IMR-90 (cell line): ENCODE measurements at regions not wholly inside any gene's neighbourhood (a gene's known extent, or its start where the extent isn't known, plus 50 kb on each side); places are given as distances from the start of the nearest gene placed in this dataset.

ENCODE experiments used
- ATAC-seq: fragments of 200-7000 bp; cut with Tn5 transposase; 2 replicates; pipeline ENCODE4 v1.9.1; 2020; ENCODE audit warnings: low read depth, mild to moderate bottlenecking, moderate library complexity
- BruUV-seq: library from RNA; stranded (reverse); fragments of 400-500 nt; replicated peaks from 2 replicates; lab custom pipeline; 2021; lab: Mats Ljungman, UMichigan
- CTCF ChIA-PET: fragments of 300-600 bp; formaldehyde crosslinking; extraction: SDS; loops from one replicate; lab custom pipeline; 2021; ENCODE audit warnings: antibody characterized with exemption; lab: Yijun Ruan, JAX
- POLR2A ChIA-PET: fragments of 300-600 bp; sonication (Branson Sonifier 250); formaldehyde crosslinking; loops from one replicate; lab custom pipeline; 2022; ENCODE audit warnings: antibody characterized with exemption; ENCODE audit not compliant: unreplicated experiment; lab: Charles Lee
- DNase-seq: peaks from one replicate; pipeline ENCODE4 v3.0.0; 2013
- H2AFZ ChIP-seq: replicated peaks from 2 replicates; pipeline ENCODE3; 2013; ENCODE audit warnings: low read length, mild to moderate bottlenecking; ENCODE audit not compliant: poor library complexity
- H2AK5ac ChIP-seq: 2 replicates; pipeline ENCODE4 v1.6.1; 2013; ENCODE audit warnings: low read depth, low read length, inconsistent platforms
- H2AK9ac ChIP-seq: replicated peaks from 2 replicates; pipeline ENCODE3; 2013; ENCODE audit warnings: mild to moderate bottlenecking, low read depth, low read length, moderate library complexity; ENCODE audit not compliant: poor library complexity
- H2BK120ac ChIP-seq: 2 replicates; pipeline ENCODE4 v1.6.1; 2013; ENCODE audit warnings: low read depth, low read length, inconsistent platforms
- H2BK15ac ChIP-seq: 3 replicates; pipeline ENCODE4 v1.6.1; 2013; ENCODE audit warnings: low read depth, low read length, inconsistent platforms
- H2BK20ac ChIP-seq: 2 replicates; pipeline ENCODE4 v1.6.1; 2013; ENCODE audit warnings: low read depth, mild to moderate bottlenecking, inconsistent platforms, low read length, moderate library complexity
- H2BK5ac ChIP-seq: 2 replicates; pipeline ENCODE4 v1.6.1; 2013; ENCODE audit warnings: mild to moderate bottlenecking, low read depth, low read length, inconsistent platforms; ENCODE audit not compliant: poor library complexity, severe bottlenecking
- H3K14ac ChIP-seq: replicated peaks from 2 replicates; pipeline ENCODE4 v1.6.1; 2013; ENCODE audit warnings: low read depth, low read length, inconsistent platforms
- H3K18ac ChIP-seq: 2 replicates; pipeline ENCODE4 v1.6.1; 2013; ENCODE audit warnings: low read depth, low read length, control low read depth
- H3K23ac ChIP-seq: 2 replicates; pipeline ENCODE4 v1.6.1; 2013; ENCODE audit warnings: low read depth, low read length, inconsistent platforms
- H3K27ac ChIP-seq: 2 replicates; pipeline ENCODE4 v1.5.1; 2013; ENCODE audit warnings: mild to moderate bottlenecking, control low read depth, low read length; ENCODE audit not compliant: insufficient read depth
- H3K27me3 ChIP-seq: 2 replicates; pipeline ENCODE4 v1.6.1; 2013; ENCODE audit warnings: low read length; ENCODE audit not compliant: control insufficient read depth, insufficient read depth
- H3K36me3 ChIP-seq: 2 replicates; pipeline ENCODE4 v1.6.1; 2013; ENCODE audit warnings: low read length, mixed read lengths; ENCODE audit not compliant: control insufficient read depth, insufficient read depth
- H3K4ac ChIP-seq: 2 replicates; pipeline ENCODE4 v1.6.1; 2013; ENCODE audit warnings: low read depth, low read length, inconsistent platforms
- H3K4me1 ChIP-seq: 2 replicates; pipeline ENCODE4 v1.6.1; 2013; ENCODE audit warnings: low read length, mixed read lengths; ENCODE audit not compliant: control insufficient read depth, insufficient read depth
- H3K4me2 ChIP-seq: 2 replicates; pipeline ENCODE4 v1.6.1; 2013; ENCODE audit warnings: low read depth, mild to moderate bottlenecking, control low read depth, low read length, moderate library complexity
- H3K4me3 ChIP-seq: 2 replicates; pipeline ENCODE4 v1.5.1; 2013; ENCODE audit warnings: low read depth, mild to moderate bottlenecking, control low read depth, low read length, moderate library complexity; ENCODE audit not compliant: insufficient read depth
- H3K56ac ChIP-seq: 2 replicates; pipeline ENCODE4 v1.6.1; 2013; ENCODE audit warnings: low read length, inconsistent platforms; ENCODE audit not compliant: insufficient read depth; ENCODE audit errors: extremely low read depth
- H3K79me1 ChIP-seq, 2 experiments: 2 replicates each; pipeline ENCODE4 v1.6.1; 2013; ENCODE audit warnings: low read length in 2 of 2, inconsistent platforms in 1 of 2, low read depth in 1 of 2
- H3K9ac ChIP-seq: 2 replicates; pipeline ENCODE4 v1.6.1; 2013; ENCODE audit warnings: low read depth, low read length, control low read depth
- H3K9me1 ChIP-seq: 2 replicates; pipeline ENCODE4 v1.6.1; 2013; ENCODE audit warnings: low read length, inconsistent platforms; ENCODE audit not compliant: insufficient read depth
- H3K9me3 ChIP-seq: 2 replicates; pipeline ENCODE4 v1.6.1; 2013; ENCODE audit warnings: low read length; ENCODE audit not compliant: control insufficient read depth, insufficient read depth
- H4K20me1 ChIP-seq: 2 replicates; pipeline ENCODE4 v1.6.1; 2013; ENCODE audit warnings: low read length, inconsistent platforms; ENCODE audit not compliant: insufficient read depth
- H4K5ac ChIP-seq: 2 replicates; pipeline ENCODE4 v1.6.1; 2013; ENCODE audit warnings: mild to moderate bottlenecking, low read depth, low read length, control low read depth
- H4K8ac ChIP-seq, 2 experiments: 2 replicates each; pipeline ENCODE4 v1.6.1; 2013; ENCODE audit warnings: low read depth in 2 of 2, low read length in 2 of 2, control low read depth in 1 of 2, inconsistent platforms in 1 of 2
- H4K91ac ChIP-seq: 2 replicates; pipeline ENCODE4 v1.6.1; 2013; ENCODE audit warnings: low read depth, low read length, inconsistent platforms; ENCODE audit not compliant: insufficient read depth
- MAFK ChIP-seq: IDR thresholded peaks from 2 replicates; pipeline ENCODE4 v1.6.1; 2012; ENCODE audit warnings: low read depth, low read length, improper control_type of control experiment
- SMC3 ChIP-seq: fragments of 150-350 bp; IDR thresholded peaks from 2 replicates; pipeline ENCODE4 v1.6.1; 2016; ENCODE audit warnings: low read depth, mild to moderate bottlenecking, antibody characterized with exemption, low read length, moderate library complexity
- WGBS, 2 experiments: methylation state at CpG; one replicate each; pipeline versions ENCODE4 v1.1.5 to v1.1.7; 2013; ENCODE audit warnings: missing lambda C conversion rate in 2 of 2; ENCODE audit not compliant: insufficient read length in 1 of 2; ENCODE audit errors: extremely low coverage in 2 of 2; 5-methylcytosine and 5-hydroxymethylcytosine counted together
- dilution Hi-C: fragments of 300-500 bp; cut with HindIII; formaldehyde crosslinking; loops from one replicate; pipeline ENCODE4 v1.14.3; 2018; ENCODE audit warnings: low sequenced_read_pairs; ENCODE audit not compliant: unreplicated experiment
- in situ Hi-C: fragments of 300-500 bp; cut with MboI; formaldehyde crosslinking; loops from 3 replicates; pipeline ENCODE4 v1.14.3; 2019; ENCODE audit warnings: low sequenced_read_pairs, inconsistent platforms, mixed read lengths
- intact Hi-C: fragments of 100-400 bp; cut with micrococcal nuclease; formaldehyde crosslinking; loops from 2 replicates; pipeline ENCODE4 v1.10.0; 2022

DNA sequence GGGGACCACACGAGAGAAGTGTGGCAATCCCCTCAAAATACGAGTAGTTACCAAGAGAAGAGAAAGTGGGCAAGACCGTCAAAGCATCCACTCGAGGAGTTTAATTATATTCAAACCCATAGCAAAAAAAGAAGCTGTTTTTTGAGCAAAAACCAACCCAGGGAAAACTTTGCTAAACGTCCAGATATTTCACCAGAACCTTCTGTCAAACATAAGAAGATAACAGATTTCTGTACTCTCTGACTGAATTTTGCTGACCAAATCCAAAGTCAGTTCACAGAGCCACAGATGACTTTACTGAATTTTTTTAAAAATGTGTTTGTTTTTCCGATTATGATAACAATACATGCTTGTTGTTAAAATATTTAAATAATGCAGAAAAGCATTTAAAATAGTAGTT lies 145.6 kb upstream of the PTPN1 start:
- dilution Hi-C loops, result no loop called here
- Histone ChIP-seq H2BK20ac (no peak overlapping the region), H3K9me3 (no peaks in the 10 kb centered on the region), H3K9me1 (0 out of 2 replicates have a peak, but pooled peaks cover 3% of the 10 kb centered on the region), H3K23ac (no peak overlapping the region), H3K18ac (no peak overlapping the region), H4K91ac (no peak overlapping the region), H3K4me3 (no peak overlapping the region), H3K27ac (no peak overlapping the region), H3K9ac (no peak overlapping the region), H4K8ac (no peak overlapping the region), H3K36me3 (no peaks in the 10 kb centered on the region), H3K14ac (no peak overlapping the region), H2AFZ (no peak overlapping the region), H3K4me2 (no peak overlapping the region), H2BK15ac (no peak overlapping the region), H2AK5ac (no peak overlapping the region), H4K5ac (no peak overlapping the region), H2BK120ac (no peak overlapping the region), H3K4me1 (no peaks in the 10 kb centered on the region; the same call in 1 of the 2 replicates), H3K4ac (no peak overlapping the region), H3K27me3 (no peaks in the 10 kb centered on the region), H2AK9ac (no peak overlapping the region), H4K20me1 (no peaks in the 10 kb centered on the region), H3K79me1 (no peaks in the 10 kb centered on the region), H2BK5ac (no peak overlapping the region), H3K56ac (no peak overlapping the region)
- DNase-seq (no peak), ATAC-seq (no peak)
- BruUV-seq, result no TSS peak
- CTCF ChIA-PET, result no interaction called here
- in situ Hi-C loops, result no loop called here
- TF ChIP-seq MAFK, result no peak
- TF ChIP-seq SMC3, result no peak
- intact Hi-C loops, result no loop called here
- 20% methylated on average over 1 of the region's 6 CpGs; no CpG with 5 or more reads in 1 of the 2 experiments for WGBS, 2 experiments
- POLR2A ChIA-PET, result no interaction called here
